BLaER1 treated with 17β-estradiol and CSF1 and Interleukin-3, amounts not matched to agents 10 nM and 100 nM (cell line): ENCODE measurements at regions not wholly inside any gene's neighbourhood (a gene's known extent, or its start where the extent isn't known, plus 50 kb on each side); places are given as distances from the start of the nearest gene placed in this dataset.

ENCODE experiments used
- H3K27ac ChIP-seq, 11 experiments: shearing (Covaris generic); formaldehyde crosslinking; 2 replicates each; pipeline ENCODE4 v1.8.1; 2022
- H3K27me3 ChIP-seq, 11 experiments: shearing (Covaris generic); formaldehyde crosslinking; 2 replicates each; pipeline ENCODE4 v1.8.1; 2022
- H3K36me3 ChIP-seq, 11 experiments: shearing (Covaris generic); formaldehyde crosslinking; 2 replicates each; pipeline ENCODE4 v1.8.1; 2022
- H3K4me1 ChIP-seq, 10 experiments: shearing (Covaris generic); formaldehyde crosslinking; 2 replicates each; pipeline ENCODE4 v1.8.1; 2022
- H3K4me2 ChIP-seq, 11 experiments: shearing (Covaris generic); formaldehyde crosslinking; 2 replicates each; pipeline ENCODE4 v1.8.1; 2022
- H3K4me3 ChIP-seq, 10 experiments: shearing (Covaris generic); formaldehyde crosslinking; 2 replicates each; pipeline ENCODE4 v1.8.1; 2022
- H3K9ac ChIP-seq, 11 experiments: shearing (Covaris generic); formaldehyde crosslinking; 2 replicates each; pipeline ENCODE4 v1.8.1; 2022
- H3K9me3 ChIP-seq, 11 experiments: shearing (Covaris generic); formaldehyde crosslinking; replicated peaks in 1 of 11; 2 replicates each; pipeline ENCODE4 v1.8.1; 2022
- H4K20me1 ChIP-seq, 11 experiments: shearing (Covaris generic); formaldehyde crosslinking; 2 replicates each; pipeline ENCODE4 v1.8.1; 2022
- Cebpa-rat ChIP-seq, 11 experiments: shearing (Covaris generic); IDR thresholded peaks; 2 replicates each; pipeline ENCODE4 v1.8.1; 2022

DNA sequence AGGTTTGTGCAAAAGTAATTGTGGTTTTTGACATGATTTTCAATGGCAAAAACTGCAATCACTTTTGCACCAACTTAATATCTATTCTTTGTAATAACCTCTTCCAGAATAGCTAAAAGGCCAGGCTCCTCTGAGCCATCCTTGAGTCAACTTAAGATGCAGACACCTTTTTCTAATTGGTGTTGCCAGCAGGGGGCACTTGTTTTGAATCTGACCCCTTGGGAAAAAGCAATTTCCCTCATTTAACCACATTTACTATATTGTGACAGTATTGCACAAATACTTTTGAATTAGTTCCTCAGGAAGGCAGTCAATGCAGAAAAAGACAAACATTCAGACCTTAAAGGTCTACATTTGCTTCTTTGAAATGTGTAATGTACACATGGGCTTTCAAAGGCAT is 78.6 kb upstream of the GALNT5 start:
- Histone ChIP-seq H3K27ac (no peak overlapping the region), H3K9me3 (peaks cover 0 to 8% (median 0%) of the 10 kb centered on the region in 11 experiments; a peak in 5 of 22 replicates), H3K4me1 (peaks cover 11 to 26% (median 15%) of the 10 kb centered on the region in 10 experiments; a peak in 17 of 20 replicates), H4K20me1 (no peaks in the 10 kb centered on the region), H3K27me3 (no peaks in the 10 kb centered on the region), H3K36me3 (no peaks in the 10 kb centered on the region), H3K4me3 (no peak overlapping the region), H3K9ac (no peak overlapping the region), H3K4me2 (no peak overlapping the region)
- TF ChIP-seq Cebpa-rat (IDR thresholded peaks at IDR 0.05), result no peak

DNA sequence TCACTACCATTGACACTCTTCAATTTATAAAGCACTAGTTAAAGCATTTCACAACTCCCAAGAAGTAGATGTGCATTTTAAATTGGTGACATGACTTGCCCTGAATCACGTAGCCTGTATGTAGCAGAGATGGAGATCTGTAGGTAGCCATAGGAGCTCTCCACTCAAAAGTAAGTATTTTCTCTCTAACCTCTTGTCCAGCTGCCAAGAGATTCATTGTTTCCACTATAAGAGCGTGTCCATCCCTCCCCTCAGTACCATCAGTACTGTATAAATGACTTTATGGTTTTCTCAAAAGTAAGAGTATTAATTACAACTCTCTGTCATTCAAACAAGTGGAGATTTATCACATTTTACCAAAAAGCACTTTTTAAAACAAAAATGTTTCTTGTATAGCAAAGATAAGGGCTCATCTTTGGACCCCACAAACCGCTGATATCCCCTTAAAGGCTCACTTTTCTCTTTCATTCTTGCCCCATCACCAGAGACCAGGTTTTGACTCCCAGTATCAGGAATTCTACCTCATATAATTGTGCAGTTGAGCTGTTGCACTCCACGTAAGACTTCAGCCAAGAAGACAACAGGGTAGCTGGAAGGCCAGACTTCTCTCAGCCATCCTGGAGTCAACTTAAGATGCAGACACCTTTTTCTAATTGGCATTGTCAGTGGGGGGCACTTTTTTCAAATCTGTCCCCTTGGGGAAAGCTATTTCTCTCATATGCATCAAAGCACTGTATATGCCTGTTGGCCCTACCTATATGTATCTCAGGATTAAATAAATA is 78.0 kb upstream of the GALNT5 start:
- no peaks in the 10 kb centered on the region for H4K20me1 ChIP-seq
- H3K4me3 ChIP-seq, result no peak overlapping the region
- H3K4me2 ChIP-seq, result no peak overlapping the region

DNA sequence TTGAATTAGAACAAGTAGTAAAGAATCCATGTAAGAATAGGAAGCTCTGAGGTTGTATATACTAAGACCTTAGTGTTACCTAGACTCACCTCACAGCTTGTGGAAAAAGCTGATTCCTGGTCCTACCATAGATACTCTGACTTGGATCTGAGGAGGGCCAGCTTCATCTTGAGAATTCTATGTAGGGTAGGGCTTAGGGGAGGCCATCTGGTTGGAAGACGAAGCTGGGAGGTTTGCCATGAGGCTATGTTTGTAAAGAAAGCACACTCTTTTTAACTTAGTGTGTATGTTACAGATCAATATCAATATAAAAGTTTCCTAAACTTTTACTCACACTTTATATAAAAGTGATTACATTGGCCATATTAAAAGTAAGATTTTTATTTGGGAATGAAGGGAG is 77.1 kb upstream of the GALNT5 start:
- Histone ChIP-seq H3K27ac (no peak overlapping the region), H3K9ac (no peak overlapping the region), H3K27me3 (no peaks in the 10 kb centered on the region), H3K9me3 (peaks cover 0 to 8% (median 0%) of the 10 kb centered on the region in 11 experiments; a peak in 5 of 22 replicates), H3K36me3 (no peaks in the 10 kb centered on the region), H3K4me1 (peaks cover 11 to 22% (median 15%) of the 10 kb centered on the region in 10 experiments; a peak in 17 of 20 replicates), H4K20me1 (no peaks in the 10 kb centered on the region), H3K4me3 (no peak overlapping the region), H3K4me2 (no peak overlapping the region)
- no peak for TF ChIP-seq Cebpa-rat (IDR thresholded peaks at IDR 0.05)

More for the DNA sequence above, 78.0 kb upstream of the GALNT5 start:
- H3K27me3 ChIP-seq, result no peaks in the 10 kb centered on the region
- H3K36me3 ChIP-seq, result no peaks in the 10 kb centered on the region
- H3K4me1 ChIP-seq, result peaks cover 11 to 22% (median 15%) of the 10 kb centered on the region in 10 experiments; a peak in 17 of 20 replicates
- H3K9ac ChIP-seq, result no peak overlapping the region
- no peak overlapping the region; a peak in 1 of 22 replicates for H3K27ac ChIP-seq
- peaks cover 0 to 8% (median 0%) of the 10 kb centered on the region in 11 experiments; a peak in 5 of 22 replicates for H3K9me3 ChIP-seq
- no peak for TF ChIP-seq Cebpa-rat (IDR thresholded peaks at IDR 0.05)

DNA sequence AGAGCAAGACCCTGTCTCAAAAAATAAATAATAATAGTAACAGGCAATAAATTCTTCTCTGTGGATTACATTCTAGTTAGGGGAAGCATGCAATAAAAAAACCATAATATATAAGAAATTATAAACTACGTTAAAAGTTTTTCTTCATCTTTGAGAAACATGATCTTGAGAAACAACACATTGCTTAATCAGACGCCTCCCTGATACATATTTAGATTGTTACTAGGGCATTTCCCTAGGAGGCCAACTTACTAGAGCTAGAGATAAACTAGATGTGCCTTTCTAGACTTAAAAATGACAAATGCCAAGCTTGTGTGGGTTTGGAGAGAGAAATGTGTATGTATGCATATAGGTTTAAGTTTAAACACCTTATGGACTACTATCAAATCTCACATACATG is 76.3 kb upstream of the GALNT5 start:
- TF ChIP-seq Cebpa-rat (IDR thresholded peaks at IDR 0.05), result no peak
- Histone ChIP-seq H3K4me2 (no peak overlapping the region), H3K27me3 (no peaks in the 10 kb centered on the region), H3K36me3 (no peaks in the 10 kb centered on the region), H3K9ac (no peak overlapping the region), H3K4me3 (no peak overlapping the region), H3K9me3 (peaks cover 0 to 6% (median 0%) of the 10 kb centered on the region in 11 experiments; a peak in 5 of 22 replicates), H4K20me1 (no peaks in the 10 kb centered on the region), H3K4me1 (peaks cover 11 to 22% (median 15%) of the 10 kb centered on the region in 10 experiments; a peak in 17 of 20 replicates), H3K27ac (no peak overlapping the region)

DNA sequence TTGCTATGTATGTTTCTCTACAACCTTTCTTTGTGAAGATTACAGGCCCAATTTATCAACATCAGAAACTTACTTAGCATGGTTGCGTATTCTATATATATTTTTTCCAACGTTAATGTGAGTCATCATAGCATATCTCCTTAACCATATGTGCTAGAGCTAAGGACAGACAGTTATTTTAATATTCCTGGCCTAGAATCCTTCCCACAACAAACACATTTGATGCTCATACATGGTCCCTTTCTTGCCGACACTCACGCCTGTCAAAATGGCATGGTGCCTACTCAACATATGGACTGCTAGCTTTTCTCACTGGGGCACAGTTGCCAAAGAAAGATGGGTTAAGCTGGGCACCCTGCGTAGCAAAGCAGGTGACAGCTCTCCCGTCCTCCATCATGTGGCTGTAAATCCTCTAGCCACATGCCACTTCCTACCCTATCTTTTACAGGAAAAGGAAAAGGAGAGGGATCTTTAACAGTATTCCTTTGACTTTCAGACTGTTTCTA is 75.2 kb upstream of the GALNT5 start:
- Histone ChIP-seq H3K27ac (peak overlapping the region in 9 of 11 experiments; percentile 11 to 61 (median 33); a peak in 14 of 22 replicates), H3K36me3 (no peaks in the 10 kb centered on the region), H3K4me3 (no peak overlapping the region), H3K4me2 (peak overlapping the region; percentile 3 to 75 (median 60); a peak in 19 of 22 replicates), H4K20me1 (no peaks in the 10 kb centered on the region), H3K9me3 (no peaks in the 10 kb centered on the region), H3K27me3 (no peaks in the 10 kb centered on the region), H3K9ac (no peak overlapping the region), H3K4me1 (peaks cover 11 to 22% (median 15%) of the 10 kb centered on the region in 10 experiments; a peak in 17 of 20 replicates)
- TF ChIP-seq Cebpa-rat (IDR thresholded peaks at IDR 0.05), result no peak

DNA sequence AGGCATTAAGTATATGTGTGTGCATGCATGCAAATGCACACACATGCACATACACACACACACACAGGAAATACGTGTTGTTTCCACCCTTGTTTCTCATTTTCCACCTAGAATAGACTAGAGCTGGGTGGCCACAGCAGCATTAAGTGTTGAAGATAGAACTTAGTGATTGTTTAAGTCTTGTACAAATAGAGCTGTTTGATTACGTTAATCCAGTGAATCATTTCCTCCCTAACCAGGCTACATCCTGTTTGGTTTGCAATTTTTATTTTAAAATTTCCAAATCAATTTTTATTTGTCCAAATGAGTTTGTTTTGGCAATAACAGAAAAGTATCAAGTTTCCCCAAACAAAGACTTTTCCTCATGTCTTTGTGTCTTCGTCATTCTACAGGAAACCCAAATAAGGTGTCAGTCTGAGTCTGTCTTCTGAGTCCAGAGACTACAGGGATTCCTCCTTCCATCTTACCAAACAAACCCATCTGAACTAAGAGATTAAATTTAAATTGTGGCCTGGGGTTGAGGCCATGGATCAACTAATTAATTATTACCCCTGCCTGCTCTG is 74.6 kb upstream of the GALNT5 start:
- H3K27me3 ChIP-seq, result no peaks in the 10 kb centered on the region
- no peaks in the 10 kb centered on the region for H3K36me3 ChIP-seq
- no peaks in the 10 kb centered on the region for H4K20me1 ChIP-seq
- no peak overlapping the region; a peak in 1 of 20 replicates for H3K4me3 ChIP-seq
- H3K9ac ChIP-seq, result no peak overlapping the region; a peak in 1 of 22 replicates
- H3K27ac ChIP-seq, result peak overlapping the region in 10 of 11 experiments; percentile 24 to 61 (median 42); a peak in 14 of 22 replicates
- no peaks in the 10 kb centered on the region for H3K9me3 ChIP-seq
- no peak for TF ChIP-seq Cebpa-rat (IDR thresholded peaks at IDR 0.05)
- peaks cover 11 to 22% (median 15%) of the 10 kb centered on the region in 10 experiments; a peak in 17 of 20 replicates for H3K4me1 ChIP-seq
- peak overlapping the region; percentile 3 to 75 (median 60); a peak in 21 of 22 replicates for H3K4me2 ChIP-seq

DNA sequence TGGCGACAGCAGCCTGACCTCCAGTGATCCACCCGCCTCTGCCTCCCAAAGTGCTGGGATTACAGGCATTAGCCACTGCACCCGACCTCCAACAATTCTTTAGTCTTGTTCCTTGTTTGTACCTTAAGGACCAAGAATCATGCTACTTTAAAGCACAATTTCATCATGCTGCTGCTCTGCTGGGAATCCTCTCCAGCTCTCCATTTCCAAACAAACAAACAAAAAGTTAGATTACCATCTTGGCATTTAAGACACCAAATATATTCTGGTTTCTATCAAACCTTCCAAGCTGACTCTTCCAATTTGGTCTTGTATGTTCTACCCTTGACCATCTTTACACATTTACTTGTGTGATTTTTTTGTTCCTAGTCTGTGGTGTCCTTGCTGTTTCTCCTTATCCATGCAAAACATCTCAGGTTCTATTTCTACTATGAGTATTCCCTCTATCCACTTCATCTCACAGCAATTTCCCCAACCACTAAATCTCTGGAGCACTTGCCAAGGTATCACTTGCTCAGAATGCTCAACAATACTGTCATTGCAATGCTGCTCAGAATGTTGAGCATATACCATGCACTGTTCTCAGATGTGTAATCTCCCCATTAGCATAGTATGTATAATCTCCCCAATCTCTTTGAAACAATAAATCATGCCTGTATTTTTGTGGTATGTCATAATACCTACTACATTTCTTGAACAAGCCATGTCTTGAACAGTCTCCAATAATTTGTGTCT is 73.2 kb upstream of the GALNT5 start:
- H4K20me1 ChIP-seq, result no peaks in the 10 kb centered on the region
- H3K4me3 ChIP-seq, result no peak overlapping the region
- no peak for TF ChIP-seq Cebpa-rat (IDR thresholded peaks at IDR 0.05)
- no peaks in the 10 kb centered on the region for H3K27me3 ChIP-seq
- no peak overlapping the region for H3K27ac ChIP-seq
- peaks cover 11 to 22% (median 15%) of the 10 kb centered on the region in 10 experiments; a peak in 17 of 20 replicates for H3K4me1 ChIP-seq
- no peaks in the 10 kb centered on the region for H3K9me3 ChIP-seq
- no peaks in the 10 kb centered on the region for H3K36me3 ChIP-seq
- H3K4me2 ChIP-seq, result peak overlapping the region in 2 of 11 experiments; percentile 1 to 70; a peak in 2 of 22 replicates
- no peak overlapping the region for H3K9ac ChIP-seq

DNA sequence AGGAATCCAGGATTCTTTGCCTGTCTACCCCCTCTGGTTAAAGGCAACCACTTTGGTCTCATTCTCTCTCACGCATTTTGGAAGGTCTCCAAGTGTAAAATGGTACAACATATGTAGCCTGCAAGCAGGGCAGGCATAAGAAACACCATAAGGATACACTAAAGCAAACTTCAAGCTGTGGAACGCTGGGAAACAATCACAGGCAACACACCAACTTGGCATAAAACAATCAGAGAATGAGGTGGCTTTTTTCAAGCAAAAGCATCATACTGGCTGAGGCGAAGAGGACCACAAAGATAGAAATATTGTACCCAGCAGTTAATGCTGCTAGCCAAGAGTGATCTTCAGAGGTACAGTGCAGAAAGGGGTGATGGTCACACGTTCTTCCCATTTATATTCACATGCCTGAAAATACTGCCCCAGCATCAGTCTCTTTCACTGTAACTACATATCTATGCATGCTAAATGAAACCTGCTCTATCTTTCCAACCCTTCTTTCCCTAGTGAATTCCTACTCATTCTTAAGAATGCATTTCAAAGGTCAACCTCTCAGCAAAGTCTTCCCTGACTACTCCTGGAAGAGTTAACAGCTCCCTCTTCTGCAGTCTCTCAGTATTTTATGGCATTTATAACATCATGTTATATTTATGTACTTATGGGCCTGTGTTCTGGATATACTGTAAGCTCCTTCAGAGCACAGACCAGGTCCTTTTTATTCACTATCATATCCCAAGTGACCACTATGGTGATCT is 71.9 kb upstream of the GALNT5 start:
- Histone ChIP-seq H3K36me3 (no peaks in the 10 kb centered on the region), H3K4me1 (peaks cover 11 to 22% (median 15%) of the 10 kb centered on the region in 10 experiments; a peak in 17 of 20 replicates), H4K20me1 (no peaks in the 10 kb centered on the region), H3K9me3 (no peaks in the 10 kb centered on the region), H3K27ac (no peak overlapping the region), H3K9ac (no peak overlapping the region), H3K27me3 (no peaks in the 10 kb centered on the region), H3K4me3 (no peak overlapping the region), H3K4me2 (no peak overlapping the region)
- no peak for TF ChIP-seq Cebpa-rat (IDR thresholded peaks at IDR 0.05)
